GM10266 (cell line): ENCODE measurements at regions not wholly inside any gene's neighbourhood (a gene's known extent, or its start where the extent isn't known, plus 50 kb on each side); places are given as distances from the start of the nearest gene placed in this dataset.

Source experiments
- DNase-seq: peaks from one replicate; pipeline ENCODE4 v3.0.0; 2012; ENCODE audit errors: extremely low spot score
- CTCF ChIP-seq: IDR thresholded peaks from 2 replicates; pipeline ENCODE4 v1.5.1; 2012; ENCODE audit warnings: mild to moderate bottlenecking, low read depth; ENCODE audit not compliant: control insufficient read depth, insufficient read depth; ENCODE audit errors: missing control alignments

GRCh38 chr16:64004116-64004515, 1117.7 kb downstream of the CDH11 start:
- no peak for TF ChIP-seq CTCF
- no peak for DNase-seq

GRCh38 chr16:63995025-63995424, 1126.8 kb downstream of the CDH11 start:
- DNase-seq: no peak
- no peak for TF ChIP-seq CTCF

- TF ChIP-seq CTCF: no peak
- DNase-seq: no peak
Observed at GRCh38 chr16:63983401-63983800, 1138.5 kb downstream of the CDH11 start.

GRCh38 chr16:63982741-63983140, 1139.1 kb downstream of the CDH11 start:
- no peak for DNase-seq
- TF ChIP-seq CTCF: no peak

GRCh38 chr16:63982110-63982509, 1139.8 kb downstream of the CDH11 start:
- TF ChIP-seq CTCF: no peak
- DNase-seq: no peak

GRCh38 chr16:63981639-63982038, 1140.2 kb downstream of the CDH11 start:
- DNase-seq: no peak

GRCh38 chr16:63980763-63981162, 1141.1 kb downstream of the CDH11 start:
- no peak for TF ChIP-seq CTCF
- no peak for DNase-seq

More at GRCh38 chr16:63981639-63982038, 1140.2 kb downstream of the CDH11 start:
- no peak for TF ChIP-seq CTCF

- TF ChIP-seq CTCF: no peak
- DNase-seq: no peak
Observed at GRCh38 chr16:63978240-63978639, 1143.6 kb downstream of the CDH11 start.
